Endothelial cell (in vitro differentiated cells): ENCODE measurements at regions not wholly inside any gene's neighbourhood (a gene's known extent, or its start where the extent isn't known, plus 50 kb on each side); places are given as distances from the start of the nearest gene placed in this dataset.

Experiments
- DNase-seq: peaks from one replicate; pipeline ENCODE4 v3.0.0; 2021; ENCODE audit warnings: low spot score
- H3K27ac Mint-ChIP-seq: one replicate; pipeline ENCODE4 v1.8.0; 2021; ENCODE audit warnings: mixed read lengths, inconsistent platforms; ENCODE audit not compliant: unreplicated experiment
- H3K27me3 Mint-ChIP-seq: one replicate; pipeline ENCODE4 v1.8.0; 2021; ENCODE audit warnings: mild to moderate bottlenecking, moderate library complexity, mixed read lengths, inconsistent platforms; ENCODE audit not compliant: unreplicated experiment
- H3K36me3 Mint-ChIP-seq: one replicate; pipeline ENCODE4 v1.8.0; 2021; ENCODE audit warnings: mild to moderate bottlenecking, low read depth, mixed read lengths, inconsistent platforms; ENCODE audit not compliant: unreplicated experiment
- H3K4me1 Mint-ChIP-seq: one replicate; pipeline ENCODE4 v1.8.0; 2021; ENCODE audit warnings: mild to moderate bottlenecking, mixed read lengths, inconsistent platforms; ENCODE audit not compliant: unreplicated experiment
- H3K4me3 Mint-ChIP-seq: one replicate; pipeline ENCODE4 v1.8.0; 2021; ENCODE audit warnings: mild to moderate bottlenecking, mixed read lengths, inconsistent platforms; ENCODE audit not compliant: unreplicated experiment
- H3K9me3 Mint-ChIP-seq: one replicate; pipeline ENCODE4 v1.8.0; 2021; ENCODE audit warnings: mixed read lengths, inconsistent platforms; ENCODE audit not compliant: unreplicated experiment
- CTCF ChIP-seq: fragments of 200-600 bp; sonication (generic); IDR thresholded peaks from one replicate; pipeline ENCODE4 v1.5.0; 2021; ENCODE audit warnings: antibody characterized with exemption; ENCODE audit not compliant: unreplicated experiment

GRCh38 chr10:131450216-131450765, 138.8 kb upstream of the TCERG1L start:
- Mint-ChIP-seq H3K4me3 (no peak overlapping the region), H3K4me1 (no peaks in the 10 kb centered on the region), H3K9me3 (peaks cover 35% of the 10 kb centered on the region), H3K36me3 (no peaks in the 10 kb centered on the region), H3K27me3 (peaks cover 8% of the 10 kb centered on the region), H3K27ac (no peak overlapping the region)
- TF ChIP-seq CTCF = no peak
- DNase-seq = no peak

GRCh38 chr10:131451407-131452015, 140.0 kb upstream of the TCERG1L start:
- H3K27me3 Mint-ChIP-seq = peaks cover 8% of the 10 kb centered on the region
- no peaks in the 10 kb centered on the region for H3K36me3 Mint-ChIP-seq
- peaks cover 24% of the 10 kb centered on the region for H3K9me3 Mint-ChIP-seq
- no peak for TF ChIP-seq CTCF
- DNase-seq = no peak
- no peak overlapping the region for H3K4me3 Mint-ChIP-seq
- H3K27ac Mint-ChIP-seq = no peak overlapping the region
- no peaks in the 10 kb centered on the region for H3K4me1 Mint-ChIP-seq

GRCh38 chr10:131452926-131453720, 141.6 kb upstream of the TCERG1L start:
- Mint-ChIP-seq H3K4me3 (no peak overlapping the region), H3K4me1 (no peaks in the 10 kb centered on the region), H3K36me3 (no peaks in the 10 kb centered on the region), H3K9me3 (peaks cover 22% of the 10 kb centered on the region), H3K27ac (no peak overlapping the region), H3K27me3 (peaks cover 10% of the 10 kb centered on the region)
- DNase-seq = no peak
- TF ChIP-seq CTCF = no peak

GRCh38 chr10:131453721-131454634, 142.5 kb upstream of the TCERG1L start:
- H3K27ac Mint-ChIP-seq = no peak overlapping the region
- no peaks in the 10 kb centered on the region for H3K4me1 Mint-ChIP-seq
- no peaks in the 10 kb centered on the region for H3K36me3 Mint-ChIP-seq
- no peak overlapping the region for H3K4me3 Mint-ChIP-seq
- H3K9me3 Mint-ChIP-seq = peaks cover 22% of the 10 kb centered on the region
- peak; percentile 22 for DNase-seq
- peaks cover 11% of the 10 kb centered on the region for H3K27me3 Mint-ChIP-seq
- TF ChIP-seq CTCF = peak; percentile 78
